Gastroesophageal sphincter (tissue), 4 donors: ENCODE measurements at regions not wholly inside any gene's neighbourhood (a gene's known extent, or its start where the extent isn't known, plus 50 kb on each side); places are given as distances from the start of the nearest gene placed in this dataset.

Experiments
- ATAC-seq: fragments of 150-250 bp; one replicate; pipeline ENCODE4 v1.9.1; 2016; ENCODE audit warnings: mild to moderate bottlenecking, moderate library complexity
- H3K27ac ChIP-seq, 4 donors: fragments of 200-600 bp; sonication (generic) in 3 of 4; 1 replicate in 3 of 4; 2 replicates in 1 of 4; pipeline ENCODE4 v1.5.1; 2016 to 2019
- H3K27me3 ChIP-seq: fragments of 200-600 bp; sonication (generic); one replicate; pipeline ENCODE4 v1.5.1; 2019
- H3K36me3 ChIP-seq, 2 donors: fragments of 200-600 bp; sonication (generic); one replicate each; pipeline ENCODE4 v1.5.1; 2019; ENCODE audit warnings: control low read depth in 1 of 2
- H3K4me1 ChIP-seq, 3 donors: fragments of 200-600 bp; sonication (generic); 1 replicate in 2 of 3; 2 replicates in 1 of 3; pipeline ENCODE4 v1.5.1; 2016 to 2019; ENCODE audit warnings: control low read depth in 2 of 3
- H3K4me3 ChIP-seq, 2 donors: fragments of 200-600 bp; sonication (generic); one replicate each; pipeline ENCODE4 v1.5.1; 2019; ENCODE audit warnings: mild to moderate bottlenecking in 1 of 2, moderate library complexity in 1 of 2
- H3K9me3 ChIP-seq, 3 donors: fragments of 200-600 bp; sonication (generic); one replicate each; pipeline ENCODE4 v1.5.1; 2017 to 2019; ENCODE audit warnings: control low read depth in 2 of 3
- EP300 ChIP-seq: sonication (generic); formaldehyde crosslinking; IDR thresholded peaks from one replicate; pipeline ENCODE4 v1.6.1; 2017; ENCODE audit warnings: antibody characterized with exemption, mild to moderate bottlenecking
- POLR2A ChIP-seq, 2 donors: fragments of 450-650 bp; IDR thresholded peaks; one replicate each; pipeline ENCODE4 v1.6.1; 2017; ENCODE audit warnings: antibody characterized with exemption in 2 of 2, mild to moderate bottlenecking in 2 of 2, moderate library complexity in 1 of 2
- POLR2AphosphoS5 ChIP-seq: sonication (generic); formaldehyde crosslinking; IDR thresholded peaks from one replicate; pipeline ENCODE4 v1.6.1; 2017; ENCODE audit warnings: antibody characterized with exemption
- WGBS, 2 donors: methylation state at CpG; one replicate each; pipeline ENCODE4 v1.1.5; 2018; ENCODE audit warnings: low coverage in 1 of 2; 5-methylcytosine and 5-hydroxymethylcytosine counted together
- TF ChIP-seq, protein P1 (sequence below), 4 experiments: fragments of 200-600 bp in 2 of 4; fragments of 450-650 bp in 2 of 4; sonication (generic) in 1 of 4; IDR thresholded peaks; one replicate each; pipeline ENCODE4 v1.5.1; 2017 to 2019; ENCODE audit warnings: antibody characterized with exemption in 4 of 4, mild to moderate bottlenecking in 2 of 4, moderate library complexity in 2 of 4

DNA sequence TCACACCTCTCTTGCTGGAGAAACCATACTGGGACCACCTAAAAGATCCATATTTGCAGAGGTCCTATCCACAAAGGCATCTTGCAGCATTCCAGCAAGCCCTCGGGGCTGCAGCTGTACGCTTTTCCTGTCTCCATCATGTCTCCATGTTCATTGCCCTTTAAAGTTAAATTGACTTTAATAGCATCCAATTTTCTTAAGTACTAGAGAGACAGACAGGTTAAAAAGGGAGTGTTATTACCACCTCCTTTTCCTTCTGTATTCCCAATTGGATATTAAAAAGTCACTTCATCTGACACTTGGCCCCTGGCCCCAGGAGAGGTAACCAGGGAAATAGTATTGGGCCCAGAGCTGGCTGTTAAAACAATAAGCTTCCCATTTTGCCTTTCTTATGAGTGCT is 178.6 kb downstream of the UNC5CL start:
- Histone ChIP-seq H3K36me3 (no peaks in the 10 kb centered on the region), H3K4me1 (no peaks in the 10 kb centered on the region), H3K27me3 (no peaks in the 10 kb centered on the region), H3K9me3 (peaks cover 0 to 5% (median 0%) of the 10 kb centered on the region in 3 donors), H3K4me3 (no peak overlapping the region), H3K27ac (no peak overlapping the region)
- WGBS, 2 donors: 69 to 80% methylated on average over 2 of the region's 2 CpGs
- ATAC-seq: no peak
- TF ChIP-seq EP300: no peak
- no peak for TF ChIP-seq POLR2AphosphoS5

DNA sequence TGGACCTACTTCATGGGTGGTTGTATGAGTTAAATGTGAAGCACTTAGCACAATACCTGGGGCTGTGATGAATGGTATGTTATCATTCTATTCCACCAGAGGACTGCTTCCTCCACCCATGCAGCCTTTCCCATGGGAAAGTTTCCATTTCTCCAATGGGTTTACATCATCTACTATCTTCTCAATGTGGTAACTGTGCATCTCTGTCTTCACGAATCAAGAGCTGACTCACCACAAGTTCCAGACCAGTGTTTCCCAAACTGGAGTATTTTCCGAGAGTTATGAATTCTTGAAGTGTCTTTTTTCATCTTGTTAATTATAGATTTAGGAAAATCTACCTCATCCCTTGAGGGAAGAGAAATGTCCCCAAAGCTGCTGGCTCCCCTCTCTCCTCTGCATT is 182.8 kb downstream of the UNC5CL start:
- H3K4me1 ChIP-seq: no peaks in the 10 kb centered on the region
- WGBS, 2 donors: 63 to 72% methylated on average over 2 of the region's 2 CpGs
- TF ChIP-seq POLR2AphosphoS5 (no peak), POLR2A (IDR thresholded peaks at IDR 0.05) (no peak), EP300 (no peak)
- TF ChIP-seq, protein P1, sequence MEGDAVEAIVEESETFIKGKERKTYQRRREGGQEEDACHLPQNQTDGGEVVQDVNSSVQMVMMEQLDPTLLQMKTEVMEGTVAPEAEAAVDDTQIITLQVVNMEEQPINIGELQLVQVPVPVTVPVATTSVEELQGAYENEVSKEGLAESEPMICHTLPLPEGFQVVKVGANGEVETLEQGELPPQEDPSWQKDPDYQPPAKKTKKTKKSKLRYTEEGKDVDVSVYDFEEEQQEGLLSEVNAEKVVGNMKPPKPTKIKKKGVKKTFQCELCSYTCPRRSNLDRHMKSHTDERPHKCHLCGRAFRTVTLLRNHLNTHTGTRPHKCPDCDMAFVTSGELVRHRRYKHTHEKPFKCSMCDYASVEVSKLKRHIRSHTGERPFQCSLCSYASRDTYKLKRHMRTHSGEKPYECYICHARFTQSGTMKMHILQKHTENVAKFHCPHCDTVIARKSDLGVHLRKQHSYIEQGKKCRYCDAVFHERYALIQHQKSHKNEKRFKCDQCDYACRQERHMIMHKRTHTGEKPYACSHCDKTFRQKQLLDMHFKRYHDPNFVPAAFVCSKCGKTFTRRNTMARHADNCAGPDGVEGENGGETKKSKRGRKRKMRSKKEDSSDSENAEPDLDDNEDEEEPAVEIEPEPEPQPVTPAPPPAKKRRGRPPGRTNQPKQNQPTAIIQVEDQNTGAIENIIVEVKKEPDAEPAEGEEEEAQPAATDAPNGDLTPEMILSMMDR (IDR thresholded peaks at IDR 0.05): no peak
- no peaks in the 10 kb centered on the region for H3K36me3 ChIP-seq
- no peak overlapping the region for H3K4me3 ChIP-seq
- no peak for ATAC-seq
- H3K27ac ChIP-seq: no peak overlapping the region
- no peaks in the 10 kb centered on the region for H3K9me3 ChIP-seq
- H3K27me3 ChIP-seq: no peaks in the 10 kb centered on the region

DNA sequence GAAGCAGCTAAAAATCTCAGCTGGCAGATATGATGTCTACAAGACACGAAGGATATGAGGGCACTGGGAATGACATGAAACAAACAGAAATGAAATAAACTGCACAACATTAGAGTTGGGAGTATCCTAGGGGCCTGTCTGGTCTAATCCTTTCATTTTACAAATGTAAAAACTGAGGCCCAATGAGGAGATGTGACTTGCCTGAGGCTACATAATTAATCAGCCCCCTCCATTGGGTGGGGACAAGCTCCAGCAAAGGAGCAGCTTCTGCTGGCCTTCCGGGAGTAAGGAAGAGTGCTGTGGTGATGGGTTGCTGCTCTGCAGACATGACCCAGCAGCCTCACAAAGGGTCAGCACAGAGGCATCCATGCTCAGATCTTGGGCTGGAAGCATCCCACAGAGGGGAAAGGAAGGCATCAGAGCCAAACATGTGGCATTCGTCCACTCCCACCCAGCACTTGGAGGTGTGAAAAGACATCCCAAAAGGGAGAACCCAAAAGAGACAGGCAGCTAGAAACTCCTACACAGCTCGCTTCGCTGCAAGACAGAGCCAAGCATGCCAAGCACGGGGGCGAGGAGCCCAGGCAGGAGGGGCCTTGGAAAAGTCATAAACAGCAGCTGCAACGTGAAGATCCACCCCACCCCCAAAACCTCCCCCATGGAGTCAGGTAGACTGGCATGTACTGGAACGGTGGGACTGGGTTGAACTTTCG is 183.7 kb downstream of the UNC5CL start:
- ATAC-seq: no peak
- Histone ChIP-seq H3K4me1 (no peaks in the 10 kb centered on the region), H3K4me3 (no peak overlapping the region), H3K36me3 (no peaks in the 10 kb centered on the region), H3K9me3 (no peaks in the 10 kb centered on the region), H3K27me3 (no peaks in the 10 kb centered on the region), H3K27ac (no peak overlapping the region)
- WGBS, 2 donors: 39 to 65% methylated on average over 2 to 6 of the region's 10 CpGs
- TF ChIP-seq EP300: no peak
- no peak for TF ChIP-seq POLR2AphosphoS5
- TF ChIP-seq, protein P1 (IDR thresholded peaks at IDR 0.05): no peak
- no peak for TF ChIP-seq POLR2A (IDR thresholded peaks at IDR 0.05)

DNA sequence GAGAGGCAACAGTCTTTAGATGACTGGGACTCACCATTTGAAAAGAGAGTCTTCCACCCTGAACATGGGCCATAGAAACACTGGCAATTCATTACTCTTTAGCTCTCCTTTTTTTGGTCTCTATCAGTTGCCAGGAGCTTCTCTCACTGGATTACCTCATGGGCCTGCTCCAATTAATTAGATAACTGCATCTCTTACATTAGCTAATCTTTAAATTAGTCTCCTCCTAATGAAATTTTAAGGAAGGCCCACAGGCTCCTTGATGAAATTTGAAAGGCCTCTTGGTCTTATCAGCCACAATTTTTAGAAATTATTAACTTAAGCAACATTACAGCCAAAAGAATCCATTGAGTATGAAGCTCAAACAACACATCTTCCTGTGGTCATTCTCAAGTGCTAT is 184.4 kb downstream of the UNC5CL start:
- H3K36me3 ChIP-seq: no peaks in the 10 kb centered on the region
- TF ChIP-seq, protein P1 (IDR thresholded peaks at IDR 0.05): no peak
- TF ChIP-seq POLR2AphosphoS5 (no peak), POLR2A (IDR thresholded peaks at IDR 0.05) (no peak), EP300 (no peak)
- H3K27me3 ChIP-seq: no peaks in the 10 kb centered on the region
- no peak overlapping the region for H3K27ac ChIP-seq
- no peak for ATAC-seq
- no peaks in the 10 kb centered on the region for H3K9me3 ChIP-seq
- no peak overlapping the region for H3K4me3 ChIP-seq
- no peaks in the 10 kb centered on the region for H3K4me1 ChIP-seq

DNA sequence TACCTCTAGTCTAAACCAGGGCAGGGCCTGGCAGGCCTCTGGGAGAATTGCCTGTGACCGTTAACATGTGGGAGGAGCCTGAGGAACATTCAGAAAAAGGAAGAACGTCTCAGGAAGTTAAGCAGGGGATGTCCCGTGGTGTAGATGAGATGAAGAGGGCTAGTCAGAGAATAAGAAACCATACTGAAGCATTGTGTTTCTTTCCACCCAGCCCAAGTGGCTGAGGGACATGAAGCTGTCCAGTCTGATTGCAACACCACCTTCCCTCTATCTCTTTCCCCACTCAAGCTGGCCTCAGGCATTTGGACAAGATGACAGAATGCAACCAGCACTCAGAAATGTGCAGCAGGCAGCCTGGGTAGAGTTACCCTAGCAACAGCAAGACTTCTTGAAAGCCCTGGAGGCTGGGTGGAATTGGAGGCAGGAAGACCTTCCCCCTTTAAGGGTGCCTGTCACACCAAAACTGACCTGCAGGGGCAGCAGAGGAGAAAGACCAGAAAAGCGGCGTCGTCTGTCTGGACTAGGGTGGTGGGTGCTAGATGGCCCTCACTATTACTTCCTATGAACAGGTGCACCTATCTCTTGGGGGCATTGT is 186.1 kb downstream of the UNC5CL start:
- no peak for ATAC-seq
- TF ChIP-seq EP300 (no peak), POLR2A (IDR thresholded peaks at IDR 0.05) (no peak), POLR2AphosphoS5 (no peak)
- TF ChIP-seq, protein P1 (IDR thresholded peaks at IDR 0.05): no peak
- 50 to 69% methylated on average over 3 to 5 of the region's 6 CpGs for WGBS, 2 donors
- no peaks in the 10 kb centered on the region for H3K36me3 ChIP-seq
- no peak overlapping the region for H3K27ac ChIP-seq
- no peaks in the 10 kb centered on the region for H3K4me1 ChIP-seq
- no peak overlapping the region for H3K4me3 ChIP-seq
- H3K9me3 ChIP-seq: no peaks in the 10 kb centered on the region
- no peaks in the 10 kb centered on the region for H3K27me3 ChIP-seq
